Natural killer cell (primary cell): ENCODE measurements at regions not wholly inside any gene's neighbourhood (a gene's known extent, or its start where the extent isn't known, plus 50 kb on each side); places are given as distances from the start of the nearest gene placed in this dataset.

ENCODE experiments used
- ATAC-seq, 3 donors: fragments of 150-1000 bp in 2 of 3; fragments of 200-7000 bp in 1 of 3; cut with Tn5 transposase; 1 replicate in 1 of 3; 2 replicates in 2 of 3; pipeline ENCODE4 v1.10.0; 2021; ENCODE audit warnings: mild to moderate bottlenecking in 2 of 3, moderate library complexity in 2 of 3
- DNase-seq, 2 donors: peaks; one replicate each; pipeline versions ENCODE4 v3.0.0 to v3.0.0-alpha.2; 2013 to 2021; ENCODE audit warnings: mixed read lengths in 1 of 2
- H3K27ac ChIP-seq: one replicate; pipeline ENCODE4 v1.5.1; 2013; ENCODE audit warnings: mild to moderate bottlenecking, low read length
- H3K27me3 ChIP-seq: one replicate; pipeline ENCODE4 v1.6.1; 2013; ENCODE audit warnings: low read length; ENCODE audit not compliant: control insufficient read depth, insufficient read depth
- H3K36me3 ChIP-seq: one replicate; pipeline ENCODE4 v1.6.1; 2013; ENCODE audit warnings: low read length; ENCODE audit not compliant: control insufficient read depth, insufficient read depth
- H3K4me1 ChIP-seq: one replicate; pipeline ENCODE4 v1.6.1; 2013; ENCODE audit warnings: low read length; ENCODE audit not compliant: control insufficient read depth, insufficient read depth
- H3K4me3 ChIP-seq: one replicate; pipeline ENCODE4 v1.5.1; 2013; ENCODE audit warnings: low read length
- H3K9me3 ChIP-seq: one replicate; pipeline ENCODE4 v1.6.1; 2013; ENCODE audit warnings: low read length; ENCODE audit not compliant: control insufficient read depth, insufficient read depth
- H3K27ac Mint-ChIP-seq, 2 donors: one replicate each; pipeline ENCODE4 v1.8.0; 2022; ENCODE audit warnings: mild to moderate bottlenecking in 2 of 2, mixed read lengths in 2 of 2, moderate library complexity in 1 of 2
- H3K27me3 Mint-ChIP-seq, 2 donors: one replicate each; pipeline ENCODE4 v1.8.0; 2022; ENCODE audit warnings: low read depth in 2 of 2, mixed read lengths in 2 of 2
- H3K36me3 Mint-ChIP-seq: one replicate; pipeline ENCODE4 v1.8.0; 2022; ENCODE audit warnings: mixed read lengths
- H3K4me1 Mint-ChIP-seq, 2 donors: one replicate each; pipeline ENCODE4 v1.8.0; 2022; ENCODE audit warnings: mixed read lengths in 2 of 2
- H3K4me3 Mint-ChIP-seq: one replicate; pipeline ENCODE4 v1.8.0; 2022; ENCODE audit warnings: mild to moderate bottlenecking, moderate library complexity, mixed read lengths
- H3K9me3 Mint-ChIP-seq, 2 donors: one replicate each; pipeline ENCODE4 v1.8.0; 2022; ENCODE audit warnings: mixed read lengths in 2 of 2
- CTCF ChIP-seq: fragments of 200-600 bp; IDR thresholded peaks from one replicate; pipeline ENCODE4 v1.8.0; 2022; ENCODE audit warnings: antibody characterized with exemption
- WGBS: methylation state at CpG from one replicate; pipeline ENCODE4 v1.1.7; 2013; ENCODE audit warnings: missing lambda C conversion rate; ENCODE audit not compliant: insufficient coverage; 5-methylcytosine and 5-hydroxymethylcytosine counted together
- intact Hi-C: fragments of 100-400 bp; cut with micrococcal nuclease; formaldehyde crosslinking; loops from one replicate; pipeline ENCODE4 v1.14.2; 2022

- no peaks in the 10 kb centered on the region for H3K4me1 Mint-ChIP-seq
- no peaks in the 10 kb centered on the region for H3K36me3 ChIP-seq
- ATAC-seq (no peak), DNase-seq (no peak)
- peaks cover 0 to 2% of the 10 kb centered on the region in 2 donors for H3K27me3 Mint-ChIP-seq
- no peaks in the 10 kb centered on the region for H3K27me3 ChIP-seq
- H3K4me3 ChIP-seq, result no peak overlapping the region
- H3K27ac Mint-ChIP-seq, result no peak overlapping the region
- no peaks in the 10 kb centered on the region for H3K9me3 ChIP-seq
- H3K36me3 Mint-ChIP-seq, result no peaks in the 10 kb centered on the region
- H3K4me3 Mint-ChIP-seq, result no peak overlapping the region
- H3K9me3 Mint-ChIP-seq, result no peaks in the 10 kb centered on the region
- H3K27ac ChIP-seq, result no peak overlapping the region
- TF ChIP-seq CTCF, result no peak
- intact Hi-C loops, result no loop called here
- H3K4me1 ChIP-seq, result no peaks in the 10 kb centered on the region
- WGBS, result 76% methylated on average over 4 of the region's 4 CpGs
These were observed 261.4 kb upstream of the C2CD4B start for GRCh38 chr15:62426387-62426956.

DNA sequence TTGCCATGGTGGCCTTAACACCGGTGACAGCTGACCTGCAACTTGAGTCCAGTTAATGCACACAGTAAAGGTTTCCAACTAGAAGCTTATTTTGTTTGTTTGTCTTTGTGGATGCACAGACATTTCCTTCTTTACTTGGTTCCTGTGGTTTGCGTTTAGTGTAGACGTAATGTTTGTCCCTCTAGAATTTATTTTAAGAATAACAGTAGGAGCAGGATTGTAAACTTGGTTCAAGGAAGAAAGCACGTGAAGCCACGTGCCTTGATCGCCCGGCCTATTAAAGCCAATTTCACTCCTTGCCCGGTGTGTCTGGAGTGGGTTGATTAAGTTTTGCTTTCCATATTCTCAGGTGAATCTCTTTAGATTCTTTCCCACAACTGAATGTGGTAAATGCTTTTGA lies 263.2 kb upstream of the C2CD4B start:
- Mint-ChIP-seq H3K9me3 (no peaks in the 10 kb centered on the region), H3K27ac (no peak overlapping the region), H3K4me3 (no peak overlapping the region), H3K4me1 (no peaks in the 10 kb centered on the region), H3K27me3 (peaks cover 0 to 2% of the 10 kb centered on the region in 2 donors), H3K36me3 (no peaks in the 10 kb centered on the region)
- no peaks in the 10 kb centered on the region for H3K36me3 ChIP-seq
- TF ChIP-seq CTCF, result no peak
- no peak overlapping the region for H3K4me3 ChIP-seq
- H3K27ac ChIP-seq, result no peak overlapping the region
- H3K9me3 ChIP-seq, result no peaks in the 10 kb centered on the region
- intact Hi-C loops, result no loop called here
- 90% methylated on average over 8 of the region's 8 CpGs for WGBS
- ATAC-seq, result no peak
- no peak for DNase-seq
- no peaks in the 10 kb centered on the region for H3K4me1 ChIP-seq
- no peaks in the 10 kb centered on the region for H3K27me3 ChIP-seq

DNA sequence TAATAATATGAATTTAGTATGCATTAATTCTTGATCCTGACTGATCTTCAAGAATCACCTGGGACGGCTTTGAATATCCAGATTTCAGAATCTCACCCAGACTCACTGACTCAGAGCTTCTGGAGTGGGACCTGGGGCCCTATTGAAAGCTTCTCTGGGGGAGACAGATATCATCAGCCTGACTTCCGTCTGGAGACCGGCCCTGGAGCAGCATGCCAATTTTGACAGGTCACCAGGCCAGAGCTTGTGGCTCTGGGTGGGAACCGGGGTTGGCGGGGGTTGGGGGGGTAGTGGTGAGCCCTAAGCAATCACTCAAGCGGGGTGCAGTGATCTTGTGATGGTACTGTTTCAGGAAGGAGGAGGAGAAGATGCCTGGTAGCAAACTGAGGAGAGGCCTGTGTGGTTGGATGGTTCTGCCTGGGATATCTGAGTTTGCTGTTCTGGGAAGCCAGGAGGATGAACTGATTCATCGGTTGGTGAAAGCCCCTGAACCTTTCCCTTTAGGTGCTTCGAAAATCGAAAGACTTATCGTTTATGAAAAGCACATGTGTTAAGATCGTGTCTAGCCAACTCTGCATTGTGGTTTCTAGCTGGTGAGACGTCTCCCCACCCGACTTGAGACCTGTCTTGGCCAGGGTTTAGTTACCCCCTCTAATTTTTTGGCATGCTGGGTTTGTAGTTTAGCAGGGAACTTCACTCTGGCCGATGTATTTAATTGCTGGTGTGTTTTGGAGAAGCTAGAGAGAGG lies 263.9 kb upstream of the C2CD4B start:
- Histone ChIP-seq H3K27me3 (no peaks in the 10 kb centered on the region), H3K4me1 (no peaks in the 10 kb centered on the region), H3K36me3 (no peaks in the 10 kb centered on the region), H3K9me3 (no peaks in the 10 kb centered on the region), H3K27ac (no peak overlapping the region), H3K4me3 (no peak overlapping the region)
- DNase-seq (no peak), ATAC-seq (no peak)
- Mint-ChIP-seq H3K27ac (no peak overlapping the region), H3K36me3 (no peaks in the 10 kb centered on the region), H3K4me3 (no peak overlapping the region), H3K27me3 (no peaks in the 10 kb centered on the region), H3K9me3 (no peaks in the 10 kb centered on the region), H3K4me1 (no peaks in the 10 kb centered on the region)
- no peak for TF ChIP-seq CTCF
- intact Hi-C loops, result no loop called here
- WGBS, result 88% methylated on average over 13 of the region's 14 CpGs

DNA sequence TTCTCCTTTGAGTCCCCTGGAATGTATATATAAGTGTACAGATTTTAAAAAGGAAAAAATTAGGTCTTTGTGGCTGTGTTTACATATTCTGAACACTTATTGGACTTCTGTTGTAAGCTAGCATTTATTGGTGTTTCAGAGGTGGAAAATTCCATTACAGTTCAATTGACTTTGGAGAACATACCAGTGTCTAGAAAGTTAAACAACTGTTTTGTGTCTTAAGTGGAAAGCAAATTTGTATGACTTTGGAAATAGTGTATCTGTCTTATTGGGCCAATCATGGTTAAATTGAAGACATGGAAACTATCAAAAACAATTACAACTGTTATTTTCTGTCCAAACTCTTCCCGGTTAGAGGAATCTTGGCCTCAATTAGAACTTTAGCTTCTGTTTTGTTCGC lies 265.0 kb upstream of the C2CD4B start:
- Mint-ChIP-seq H3K4me3 (no peak overlapping the region), H3K36me3 (no peaks in the 10 kb centered on the region), H3K4me1 (no peaks in the 10 kb centered on the region), H3K9me3 (no peaks in the 10 kb centered on the region), H3K27ac (no peak overlapping the region), H3K27me3 (no peaks in the 10 kb centered on the region)
- H3K4me3 ChIP-seq, result no peak overlapping the region
- H3K9me3 ChIP-seq, result no peaks in the 10 kb centered on the region
- H3K4me1 ChIP-seq, result no peaks in the 10 kb centered on the region
- DNase-seq (no peak), ATAC-seq (no peak)
- intact Hi-C loops, result no loop called here
- no peak overlapping the region for H3K27ac ChIP-seq
- no peaks in the 10 kb centered on the region for H3K36me3 ChIP-seq
- no peaks in the 10 kb centered on the region for H3K27me3 ChIP-seq
- WGBS, result 100% methylated on average over 1 of the region's 2 CpGs
- TF ChIP-seq CTCF, result no peak
